ENCODE measurements at regions not wholly inside any gene's neighbourhood (a gene's known extent, or its start where the extent isn't known, plus 50 kb on each side); places are given as distances from the start of the nearest gene placed in this dataset.

GRCh38 chr18:39162013-39162827 is 1596.6 kb upstream of the CELF4 start:
- TF ChIP-seq CTCF (IDR thresholded peaks at IDR 0.05) (no peak), POLR2A (IDR thresholded peaks at IDR 0.05) (no peak)

Measured in testis (tissue), 2 donors.